Fibroblast of peridontal ligament (primary cell): ENCODE measurements at regions not wholly inside any gene's neighbourhood (a gene's known extent, or its start where the extent isn't known, plus 50 kb on each side); places are given as distances from the start of the nearest gene placed in this dataset.
"Not testable (repeated sequence)": the region's sequence is repeated elsewhere in the genome, so short reads cannot be mapped to it uniquely, and the experiment has no call there.

Experiments
- DNase-seq: peaks from one replicate; pipeline ENCODE4 v3.0.0-alpha.2; 2010; ENCODE audit errors: extremely low read depth

DNA sequence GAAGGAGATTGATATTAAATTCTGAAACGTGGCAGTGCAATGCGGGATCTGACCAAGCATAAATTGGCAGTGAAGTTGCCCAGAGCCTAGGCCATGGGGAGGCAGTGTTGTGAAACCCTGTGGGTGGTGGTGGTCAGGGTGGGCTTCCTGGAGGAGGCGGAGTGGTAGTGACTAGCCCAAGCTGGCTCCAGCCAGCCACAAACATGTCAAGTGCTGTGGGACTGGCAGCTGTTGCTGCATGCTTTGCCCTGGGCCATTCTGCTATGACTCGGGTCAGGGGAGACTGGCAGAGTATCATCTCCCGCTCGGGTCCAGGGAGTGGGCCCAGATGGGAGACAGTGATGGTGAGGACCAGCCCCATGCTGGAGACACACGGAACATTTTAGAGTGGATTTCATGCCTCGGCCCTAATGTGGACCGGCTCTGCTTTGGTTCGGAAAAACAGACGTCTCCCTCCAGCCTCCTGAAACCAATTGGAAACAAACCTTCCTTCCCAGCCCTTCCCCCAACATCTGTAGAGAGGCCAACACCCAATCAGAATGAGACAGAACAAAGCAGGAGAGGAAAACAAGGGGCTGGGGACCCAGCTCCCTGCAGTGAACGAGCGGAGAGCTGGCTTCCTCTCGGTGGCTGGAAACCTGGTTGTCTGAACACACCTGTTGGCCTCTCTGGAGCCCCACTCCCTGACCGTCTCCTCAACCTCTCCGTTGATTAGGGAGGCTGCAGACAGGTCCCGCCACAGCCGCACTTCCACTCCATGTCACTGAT is 58.2 kb downstream of the TMEM270 start:
- no peak for DNase-seq

DNA sequence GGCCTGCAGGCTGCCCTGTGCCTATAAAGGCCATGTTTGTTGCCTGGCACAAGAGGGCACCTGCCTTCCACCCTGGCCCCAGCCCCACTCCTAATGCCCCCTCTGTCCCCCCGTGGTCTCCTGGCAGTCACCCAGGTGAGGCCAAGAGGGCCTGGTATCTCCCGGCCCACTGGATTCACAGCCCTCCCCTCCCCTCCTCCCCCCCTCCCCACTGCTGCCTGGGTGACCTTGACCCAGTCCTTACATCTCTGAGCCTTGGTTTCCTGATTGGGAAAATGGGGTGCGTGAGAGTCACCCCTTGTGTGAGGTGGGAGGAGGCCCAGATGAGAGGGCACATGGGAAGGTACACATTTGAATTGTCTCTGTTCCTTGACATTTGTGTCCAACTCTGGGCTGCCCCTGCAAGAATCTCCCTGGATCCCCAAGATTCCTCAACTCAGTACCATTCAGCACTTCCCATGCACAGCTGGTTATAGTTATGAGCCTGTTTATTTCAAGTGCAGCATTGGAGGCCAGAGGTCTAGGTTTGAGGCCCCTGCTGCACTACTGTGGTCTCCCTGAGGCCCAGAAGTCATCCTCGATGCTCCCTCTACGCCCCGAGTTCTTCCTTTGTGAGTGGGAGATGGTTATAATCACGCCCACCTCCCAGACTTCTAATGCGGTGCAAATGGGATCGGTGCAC is 58.9 kb downstream of the TMEM270 start:
- peak; percentile 60 for DNase-seq

DNA sequence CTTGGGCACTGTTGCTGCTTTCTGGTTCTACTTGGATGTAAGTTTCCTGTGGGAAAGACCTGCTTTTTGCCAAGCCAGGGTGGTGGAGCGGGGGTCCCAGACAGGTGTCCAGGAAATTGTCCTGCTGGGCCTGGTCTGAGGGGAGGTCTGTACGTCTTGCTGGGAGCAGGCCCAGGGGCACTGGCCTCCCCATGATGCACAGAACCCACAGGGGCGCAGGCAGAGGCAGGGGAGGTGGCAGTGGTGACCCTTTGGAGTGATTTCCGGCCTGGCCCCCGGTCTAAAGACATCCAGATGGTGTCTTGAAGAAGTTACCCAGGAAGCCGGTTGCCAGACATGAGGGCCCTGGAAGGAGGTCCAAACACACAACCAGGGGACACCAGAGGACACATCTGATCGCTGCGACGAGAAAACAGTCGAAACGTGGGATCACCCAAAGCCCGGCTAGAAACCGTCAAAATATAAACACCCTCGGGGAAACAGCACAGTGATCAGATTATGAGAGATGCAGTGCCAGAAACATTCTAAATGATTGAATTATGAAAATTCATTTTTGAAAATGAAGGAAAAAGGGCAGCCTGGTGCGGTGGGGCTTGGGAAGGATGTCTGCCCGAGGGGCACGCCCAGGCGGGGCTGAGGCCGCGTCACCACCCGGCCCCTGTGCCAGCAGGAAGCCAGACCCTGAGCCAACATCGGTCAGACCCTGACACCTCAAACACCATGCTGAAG is 59.6 kb downstream of the TMEM270 start:
- no peak for DNase-seq

DNA sequence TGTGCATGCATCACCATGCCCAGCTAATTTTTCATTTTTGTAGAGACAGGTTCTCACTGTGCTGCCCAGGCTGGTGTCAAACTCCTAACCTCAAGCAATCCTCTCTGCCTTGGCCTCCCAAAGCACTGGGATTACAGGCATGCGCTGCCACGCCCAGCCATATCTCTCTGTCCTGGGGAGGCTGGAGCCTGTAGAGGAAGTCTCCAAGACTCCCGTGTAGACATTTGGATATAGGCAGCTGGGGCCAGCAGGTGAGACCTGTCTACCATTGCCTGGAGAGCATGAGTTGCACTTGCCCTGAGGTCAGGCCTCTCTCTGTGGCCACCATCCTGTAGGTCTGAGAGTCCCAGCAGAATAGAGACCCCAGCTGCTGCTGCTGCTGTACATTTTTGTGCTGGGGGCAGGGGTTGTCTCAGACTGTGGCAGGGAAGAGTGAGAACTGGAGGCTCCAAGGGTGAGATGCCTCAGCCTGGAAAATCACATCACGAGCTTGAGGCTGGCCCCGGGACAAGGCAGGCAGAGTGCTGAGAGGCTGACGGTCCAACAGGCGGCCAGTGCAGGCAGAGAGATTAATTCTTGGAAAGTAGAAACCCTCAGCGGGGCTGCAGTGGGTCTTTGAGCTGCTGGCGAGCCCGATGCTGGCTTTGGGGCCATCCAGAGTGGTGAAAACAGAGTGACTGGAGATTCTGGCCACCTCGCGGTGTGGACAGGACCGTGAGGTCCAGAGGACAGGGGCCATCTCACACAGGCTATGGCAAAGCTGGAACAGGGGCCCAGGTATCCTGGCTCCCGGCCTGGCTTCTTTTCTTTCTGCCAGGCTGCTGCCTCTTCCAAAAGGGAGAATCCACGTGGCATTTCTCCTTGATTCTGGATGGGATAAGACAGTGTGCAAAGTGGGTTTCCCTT is 60.9 kb downstream of the TMEM270 start:
- DNase-seq: no peak

DNA sequence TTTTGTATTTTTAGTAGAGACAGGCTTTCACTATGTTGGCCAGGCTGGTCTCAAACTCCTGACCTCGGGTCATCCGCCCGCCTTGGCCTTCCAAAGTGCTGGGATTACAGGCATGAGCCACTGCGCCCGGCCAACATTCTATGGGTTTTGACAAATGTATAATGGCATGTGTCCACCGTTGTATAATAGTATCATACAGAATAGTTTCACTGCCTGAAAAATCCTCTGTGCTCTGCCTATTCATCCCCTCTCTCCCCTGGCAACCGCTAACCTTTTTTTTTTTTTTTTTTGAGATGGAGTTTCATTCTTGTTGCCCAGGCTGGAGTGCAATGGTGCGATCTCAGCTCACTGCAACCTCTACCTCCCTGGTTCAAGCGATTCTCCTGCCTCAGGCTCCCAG is 67.7 kb downstream of the TMEM270 start:
- not testable (repeated sequence) for DNase-seq

DNA sequence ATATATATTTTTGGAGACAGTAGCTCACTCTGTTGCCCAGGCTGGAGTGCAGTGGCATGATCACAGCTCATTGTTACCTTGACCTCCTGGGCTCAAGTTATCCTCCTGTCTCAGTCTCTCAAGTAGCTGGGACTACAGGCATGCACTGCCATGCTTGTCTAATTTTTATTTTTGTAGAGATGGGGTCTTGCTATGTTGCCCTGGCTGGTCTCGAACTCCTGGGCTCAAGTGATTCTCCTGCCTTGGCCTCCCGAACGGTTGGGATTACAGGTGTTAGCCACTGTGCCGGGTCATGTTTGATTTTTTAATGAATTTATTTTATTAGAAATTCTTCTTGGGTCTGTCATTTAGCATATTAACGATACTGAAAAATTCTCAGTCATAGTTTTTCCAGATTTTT is 70.5 kb downstream of the TMEM270 start:
- no peak for DNase-seq

DNA sequence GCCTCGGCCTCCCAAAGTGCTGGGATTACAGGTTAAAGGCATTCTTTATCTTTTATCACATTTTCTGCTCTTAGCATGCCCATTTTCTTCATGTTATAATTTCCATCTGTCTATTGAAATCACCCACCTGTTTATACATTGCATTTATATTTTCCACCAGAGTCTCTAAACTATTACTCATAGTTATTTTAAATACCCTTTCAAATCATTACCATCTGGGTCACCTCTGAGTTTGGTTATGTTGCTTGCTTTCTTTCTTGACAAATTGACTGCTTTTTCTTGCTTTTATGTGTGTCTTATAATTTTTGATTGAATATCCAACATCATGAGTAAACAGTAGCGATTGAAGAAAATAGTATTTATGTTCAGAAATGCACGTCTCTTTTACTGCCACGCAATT is 71.4 kb downstream of the TMEM270 start:
- peak; percentile 73 for DNase-seq

DNA sequence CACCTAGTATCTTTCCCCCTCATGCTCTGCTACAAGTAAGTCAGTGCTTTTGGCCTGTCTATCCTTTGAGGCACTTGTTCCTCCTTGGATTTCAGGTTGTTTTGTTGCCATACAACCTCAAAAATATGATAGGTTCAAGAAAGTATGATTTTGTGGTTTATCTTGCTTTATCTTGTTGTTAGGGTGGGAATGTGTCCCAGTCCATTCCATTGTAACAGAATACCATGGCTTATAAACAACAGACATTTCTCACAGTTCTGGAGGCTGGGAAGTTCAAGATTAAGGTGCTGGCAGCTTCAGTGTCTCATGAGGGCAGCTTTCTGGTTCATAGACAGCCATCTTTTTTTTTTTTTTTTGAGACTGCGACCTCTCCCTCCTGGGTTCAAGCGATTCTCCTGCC is 72.1 kb downstream of the TMEM270 start:
- peak; percentile 68 for DNase-seq

DNA sequence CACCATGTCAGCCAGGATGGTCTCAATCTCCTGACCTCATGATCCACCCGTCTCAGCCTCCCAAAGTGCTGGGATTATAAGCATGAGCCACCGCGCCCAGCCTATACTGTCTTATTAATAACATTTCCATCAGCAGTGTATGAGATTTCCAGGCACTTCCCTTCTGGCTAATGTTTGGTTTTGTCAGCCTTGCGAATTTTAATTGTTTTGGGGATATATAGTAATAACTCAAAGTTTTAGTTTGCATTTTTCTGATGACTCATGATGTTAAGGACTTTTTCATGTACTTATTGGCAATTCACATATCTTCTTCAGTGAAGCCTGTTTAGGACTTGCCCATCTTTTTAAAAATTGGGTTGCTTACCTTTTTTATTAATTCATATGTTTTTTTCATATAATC is 76.0 kb downstream of the TMEM270 start:
- DNase-seq: peak; percentile 47

DNA sequence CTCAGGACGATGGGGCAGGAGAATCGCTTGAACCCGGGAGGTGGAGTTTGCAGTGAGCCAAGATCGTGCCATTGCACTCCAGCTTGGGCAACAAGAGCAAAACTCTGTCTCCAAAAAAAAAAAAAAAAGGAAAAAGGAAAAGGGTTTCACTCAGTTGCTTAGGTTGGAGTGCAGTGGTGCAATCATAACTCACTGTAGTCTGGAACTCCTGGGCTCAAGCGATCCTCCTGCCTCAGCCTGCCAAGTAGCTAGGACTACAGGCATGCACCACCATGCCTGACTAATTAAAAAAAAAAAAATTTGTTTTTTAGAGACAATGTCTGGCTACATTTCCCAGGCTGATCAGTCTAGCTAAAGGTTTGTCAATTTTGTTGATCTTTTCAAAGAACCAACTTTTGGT is 76.7 kb downstream of the TMEM270 start:
- peak; percentile 73 for DNase-seq

DNA sequence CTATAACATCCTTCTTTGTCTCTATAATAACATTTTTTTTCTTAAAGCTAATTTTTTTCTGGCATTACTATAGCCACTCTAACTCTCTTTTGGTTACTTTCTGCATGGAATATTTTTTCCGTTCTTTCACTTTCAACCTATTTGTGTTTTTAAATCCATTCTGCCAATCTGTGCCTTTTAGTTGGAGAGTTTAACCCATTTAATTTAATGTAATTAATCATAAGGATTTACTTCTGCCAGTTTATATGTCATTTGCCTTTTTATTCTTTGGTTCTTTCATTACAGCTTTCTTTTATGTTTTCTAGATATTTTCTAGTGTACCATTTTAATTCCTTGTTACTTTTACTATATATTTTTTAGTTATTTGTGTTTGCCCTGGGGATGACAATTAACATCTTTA is 78.6 kb downstream of the TMEM270 start:
- DNase-seq: no peak

DNA sequence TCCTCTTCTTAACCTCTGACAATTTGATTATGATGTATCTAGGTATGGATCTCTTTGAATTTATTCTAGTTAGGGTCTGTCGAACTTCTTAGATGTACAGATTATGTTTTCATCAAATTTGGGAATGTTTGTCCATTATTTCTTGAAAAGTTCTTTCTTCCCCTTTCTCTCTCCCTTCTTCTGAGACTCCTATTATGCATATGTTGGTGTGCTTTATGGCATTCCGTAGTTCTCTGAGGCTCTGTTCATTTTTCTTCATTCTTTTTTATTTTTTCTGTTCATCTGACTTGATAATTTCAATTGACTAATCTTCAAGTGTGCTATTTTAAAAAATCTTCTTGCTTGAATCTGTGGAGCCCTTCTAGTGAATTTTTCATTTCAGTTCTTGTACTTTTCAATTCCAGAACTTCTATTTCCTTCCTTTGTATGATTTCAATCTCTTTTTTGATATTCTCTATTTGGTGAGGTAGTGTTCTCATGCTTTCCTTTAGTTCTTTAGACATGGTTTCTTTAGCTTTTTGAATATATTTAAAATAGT is 79.8 kb downstream of the TMEM270 start:
- DNase-seq: no peak

DNA sequence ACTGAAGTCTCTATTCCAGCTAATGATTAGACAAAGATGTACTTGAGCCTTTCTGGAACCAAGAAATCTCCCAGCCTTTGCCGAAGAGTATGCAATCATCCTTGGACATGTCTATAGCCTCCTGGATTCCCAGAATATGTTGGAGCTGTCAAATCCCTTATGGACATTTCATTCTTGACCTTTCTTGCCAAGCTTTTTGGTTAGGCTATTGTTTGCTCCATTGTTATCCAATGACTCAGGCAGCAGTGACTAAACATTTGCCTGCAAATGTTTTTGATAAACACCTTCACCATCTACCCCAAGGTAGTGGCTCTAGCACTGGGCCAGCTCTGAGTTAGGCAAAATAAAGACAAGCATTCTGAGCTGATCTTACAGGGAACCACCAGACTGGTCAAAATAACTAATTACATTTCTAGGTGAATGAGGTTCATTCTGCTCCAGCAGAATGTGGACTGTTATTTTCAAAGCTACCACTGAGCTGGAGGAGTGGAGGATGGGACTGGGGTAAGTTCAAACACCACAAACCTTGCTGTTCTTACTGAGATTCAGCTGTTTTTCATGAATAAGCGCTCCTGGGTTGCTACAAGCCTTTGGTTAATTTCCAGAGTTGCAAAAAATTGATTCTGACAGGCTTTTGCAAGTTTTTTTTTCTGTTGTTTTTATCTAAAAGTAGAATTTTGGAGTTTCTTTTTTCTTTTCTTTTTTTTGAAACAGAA is 81.0 kb downstream of the TMEM270 start:
- DNase-seq: peak; percentile 84

DNA sequence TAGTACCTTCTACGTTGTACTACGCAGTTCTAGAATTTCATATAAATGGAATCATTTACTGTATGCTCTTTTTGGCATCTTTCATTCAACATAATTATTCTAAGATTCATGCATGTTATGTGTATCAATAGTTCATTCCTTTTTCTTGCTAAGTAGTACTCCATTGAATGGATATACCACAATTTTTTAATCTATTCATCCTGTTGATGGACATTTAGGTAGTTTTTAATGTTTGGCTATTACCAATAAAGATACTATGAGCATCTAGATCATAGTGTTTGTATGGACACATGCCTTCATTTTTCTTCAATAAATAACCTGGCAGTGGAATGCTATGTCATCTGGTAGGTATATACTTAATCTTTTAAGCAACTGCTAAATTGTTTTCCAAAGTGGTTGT is 83.0 kb upstream of the ELN start:
- no peak for DNase-seq

DNA sequence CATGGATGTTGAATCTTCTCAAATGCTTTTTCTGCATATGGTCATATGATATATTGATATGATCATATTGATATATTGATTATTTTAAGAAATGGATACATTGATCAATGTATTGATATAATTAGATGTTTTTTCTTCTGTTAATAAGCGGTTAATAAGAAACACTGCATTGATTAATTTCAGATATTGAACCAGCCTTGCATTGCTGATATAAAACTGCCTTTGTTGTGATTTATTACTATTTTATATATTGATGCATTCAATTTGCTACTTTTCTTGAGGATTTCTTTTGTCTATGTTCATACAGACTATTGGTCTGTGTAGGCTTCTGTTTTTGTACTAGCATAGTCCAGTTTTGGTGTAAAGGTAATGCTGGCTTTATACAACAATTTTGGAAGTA is 79.7 kb upstream of the ELN start:
- no peak for DNase-seq

DNA sequence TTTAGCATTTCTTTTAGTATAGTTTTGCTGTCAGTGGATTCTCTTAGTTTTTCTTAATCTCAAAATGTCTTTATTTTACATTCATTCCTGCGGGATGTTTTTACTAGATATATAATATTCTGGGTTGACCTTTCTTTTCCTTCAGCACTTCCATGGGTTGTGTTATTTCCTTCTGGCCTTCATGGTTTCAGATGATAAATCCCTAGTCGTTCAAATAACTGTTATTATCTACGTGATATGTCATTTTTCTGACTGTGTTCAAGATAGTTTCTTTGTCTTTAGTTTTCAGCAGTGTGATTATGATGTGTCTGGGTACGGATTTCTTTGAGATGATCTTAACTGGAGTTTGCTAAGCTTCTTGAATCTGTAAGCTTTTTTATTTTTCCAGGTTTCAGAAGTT is 75.7 kb upstream of the ELN start:
- no peak for DNase-seq

DNA sequence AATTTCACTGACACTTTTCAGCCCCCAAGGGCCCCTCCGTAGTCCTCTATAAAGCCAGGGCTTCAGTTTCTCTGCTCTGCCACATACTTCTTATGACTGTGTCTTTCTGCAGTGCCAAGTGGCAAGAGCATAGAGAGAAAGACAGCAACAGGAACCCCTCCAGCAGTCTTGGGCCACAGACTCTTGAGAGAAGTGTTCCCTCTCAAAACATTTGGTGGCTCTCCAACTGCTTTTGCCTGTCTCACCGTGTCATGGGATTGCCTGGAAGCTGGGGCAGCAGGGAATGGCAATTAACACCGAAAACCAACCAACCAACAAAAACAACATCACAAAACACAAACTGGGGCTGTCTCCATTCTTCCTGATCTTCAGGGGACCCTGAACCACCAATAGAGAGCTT is 73.8 kb upstream of the ELN start:
- DNase-seq: no peak

DNA sequence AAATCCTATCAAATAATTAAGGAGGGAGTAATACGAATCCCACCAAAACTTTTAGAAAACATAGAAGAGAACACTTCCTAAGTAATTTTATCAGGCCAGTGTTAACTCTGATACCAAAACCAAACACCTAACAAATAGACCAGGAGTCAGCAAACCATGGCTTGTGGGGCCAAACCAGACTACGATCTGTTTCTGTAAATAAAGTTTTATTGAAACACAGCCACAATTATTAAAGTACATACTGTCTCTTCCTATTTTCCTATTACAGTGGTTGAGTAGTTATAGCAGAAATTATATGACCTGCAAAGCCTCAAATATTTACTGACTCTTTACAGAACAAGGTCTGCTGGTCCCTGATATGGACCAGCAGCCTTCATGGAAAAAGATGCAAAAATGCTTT is 73.1 kb upstream of the ELN start:
- DNase-seq: no peak

DNA sequence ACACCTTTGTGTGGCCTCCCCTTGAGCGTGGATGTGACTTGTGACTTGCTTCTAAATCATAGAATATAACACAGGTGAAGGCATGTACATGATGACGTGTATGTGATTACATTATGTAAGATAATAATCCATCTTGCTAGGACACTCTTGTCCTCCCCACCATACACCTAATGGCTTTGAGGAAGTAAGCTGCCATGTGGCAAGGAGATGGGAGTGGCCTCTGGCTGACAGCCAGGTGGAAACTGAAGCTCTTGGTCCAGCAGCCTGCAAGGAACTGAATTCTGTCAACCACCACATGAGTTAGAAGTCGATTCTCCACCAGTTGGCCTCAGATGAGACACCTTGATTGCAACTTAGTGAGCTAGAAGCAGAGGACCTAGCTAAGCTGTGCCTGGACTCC is 67.4 kb upstream of the ELN start:
- DNase-seq: no peak

DNA sequence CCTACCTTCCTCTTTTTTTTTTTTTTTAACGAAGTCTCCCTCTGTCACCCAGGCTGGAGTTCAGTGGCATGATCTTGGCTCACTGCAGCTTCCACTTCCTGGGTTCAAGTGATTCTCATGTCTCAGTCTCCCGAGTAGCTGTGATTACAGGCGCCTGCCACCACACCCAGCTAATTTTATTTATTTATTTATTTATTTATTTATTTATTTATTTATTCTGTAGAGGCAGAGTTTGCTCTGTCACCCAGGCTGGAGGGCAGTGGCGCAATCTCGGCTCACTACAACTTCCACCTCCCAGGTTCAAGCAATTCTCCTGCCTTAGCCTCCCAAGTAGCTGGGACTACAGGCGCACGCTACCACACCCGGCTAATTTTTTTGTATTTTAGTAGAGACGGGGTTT is 66.0 kb upstream of the ELN start:
- not testable (repeated sequence) for DNase-seq

DNA sequence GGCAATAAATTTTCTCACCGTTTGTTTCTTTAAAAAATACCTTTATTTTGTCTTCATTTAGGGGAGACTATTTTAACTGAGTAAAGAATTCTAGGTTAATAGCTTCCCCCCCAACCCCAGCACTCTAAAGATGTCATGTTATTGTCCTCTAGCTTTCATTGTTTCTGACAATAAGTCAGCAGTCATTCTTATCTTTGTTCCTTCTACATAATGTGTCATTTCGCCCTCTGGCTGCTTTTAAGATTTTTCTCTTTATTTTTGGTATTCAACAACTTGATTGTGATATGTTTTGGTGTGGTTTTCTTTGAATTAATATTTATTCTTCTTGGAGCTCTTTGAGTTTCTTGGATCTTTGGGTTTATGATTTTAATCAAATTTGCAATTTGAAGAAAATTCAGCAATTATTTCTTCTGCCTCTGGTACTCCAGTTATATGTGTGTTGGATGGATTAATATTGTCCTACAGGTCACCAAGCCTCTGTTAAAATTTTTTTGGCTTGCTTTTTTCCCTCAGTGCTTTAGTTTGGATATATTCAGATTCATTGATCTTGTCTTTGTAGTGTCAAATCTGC is 64.6 kb upstream of the ELN start:
- no peak for DNase-seq
